MM.1S (cell line): ENCODE measurements at regions not wholly inside any gene's neighbourhood (a gene's known extent, or its start where the extent isn't known, plus 50 kb on each side); places are given as distances from the start of the nearest gene placed in this dataset.

Experiments used
- EZH2 ChIP-seq: fragments of 300-600 bp; sonication (generic); optimal IDR thresholded peaks from 2 replicates; pipeline ENCODE3; 2017; ENCODE audit warnings: low read depth, mild to moderate bottlenecking, antibody characterized with exemption, low read length, mixed read lengths
- EZH2phosphoT487 ChIP-seq: fragments of 300-600 bp; sonication (generic); IDR thresholded peaks from 2 replicates; pipeline ENCODE4 v1.6.1; 2018; ENCODE audit warnings: antibody characterized with exemption, low read length
- TF ChIP-seq, protein P1 (sequence below): fragments of 300-600 bp; sonication (generic); IDR thresholded peaks from 2 replicates; pipeline ENCODE4 v1.5.1; 2016; ENCODE audit warnings: antibody characterized with exemption, low read length, mixed read lengths

- TF ChIP-seq, protein P1, sequence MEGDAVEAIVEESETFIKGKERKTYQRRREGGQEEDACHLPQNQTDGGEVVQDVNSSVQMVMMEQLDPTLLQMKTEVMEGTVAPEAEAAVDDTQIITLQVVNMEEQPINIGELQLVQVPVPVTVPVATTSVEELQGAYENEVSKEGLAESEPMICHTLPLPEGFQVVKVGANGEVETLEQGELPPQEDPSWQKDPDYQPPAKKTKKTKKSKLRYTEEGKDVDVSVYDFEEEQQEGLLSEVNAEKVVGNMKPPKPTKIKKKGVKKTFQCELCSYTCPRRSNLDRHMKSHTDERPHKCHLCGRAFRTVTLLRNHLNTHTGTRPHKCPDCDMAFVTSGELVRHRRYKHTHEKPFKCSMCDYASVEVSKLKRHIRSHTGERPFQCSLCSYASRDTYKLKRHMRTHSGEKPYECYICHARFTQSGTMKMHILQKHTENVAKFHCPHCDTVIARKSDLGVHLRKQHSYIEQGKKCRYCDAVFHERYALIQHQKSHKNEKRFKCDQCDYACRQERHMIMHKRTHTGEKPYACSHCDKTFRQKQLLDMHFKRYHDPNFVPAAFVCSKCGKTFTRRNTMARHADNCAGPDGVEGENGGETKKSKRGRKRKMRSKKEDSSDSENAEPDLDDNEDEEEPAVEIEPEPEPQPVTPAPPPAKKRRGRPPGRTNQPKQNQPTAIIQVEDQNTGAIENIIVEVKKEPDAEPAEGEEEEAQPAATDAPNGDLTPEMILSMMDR: no peak
- TF ChIP-seq EZH2 (no peak), EZH2phosphoT487 (no peak)
Measured at GRCh38 chr5:3466392-3466791, 129.2 kb upstream of the IRX1 start.
